Islet of Langerhans (tissue), 1 donor: ENCODE measurements at regions not wholly inside any gene's neighbourhood (a gene's known extent, or its start where the extent isn't known, plus 50 kb on each side); places are given as distances from the start of the nearest gene placed in this dataset.
"Not testable (repeated sequence)": the region's sequence is repeated elsewhere in the genome, so short reads cannot be mapped to it uniquely, and the experiment has no call there.

Experiments used
- FAIRE-seq: peaks from one replicate; lab custom pipeline; 2011; peaks lifted over from hg19 to GRCh38; lab: Jason Lieb, UNC

GRCh38 chr19:30696514-30696913 lies 324.3 kb downstream of the ZNF536 start:
- FAIRE-seq = no peak

- no peak for FAIRE-seq
Observed at GRCh38 chr19:30695171-30695875, 323.1 kb downstream of the ZNF536 start.

GRCh38 chr19:30694156-30694755 lies 322.1 kb downstream of the ZNF536 start:
- FAIRE-seq = no peak

DNA sequence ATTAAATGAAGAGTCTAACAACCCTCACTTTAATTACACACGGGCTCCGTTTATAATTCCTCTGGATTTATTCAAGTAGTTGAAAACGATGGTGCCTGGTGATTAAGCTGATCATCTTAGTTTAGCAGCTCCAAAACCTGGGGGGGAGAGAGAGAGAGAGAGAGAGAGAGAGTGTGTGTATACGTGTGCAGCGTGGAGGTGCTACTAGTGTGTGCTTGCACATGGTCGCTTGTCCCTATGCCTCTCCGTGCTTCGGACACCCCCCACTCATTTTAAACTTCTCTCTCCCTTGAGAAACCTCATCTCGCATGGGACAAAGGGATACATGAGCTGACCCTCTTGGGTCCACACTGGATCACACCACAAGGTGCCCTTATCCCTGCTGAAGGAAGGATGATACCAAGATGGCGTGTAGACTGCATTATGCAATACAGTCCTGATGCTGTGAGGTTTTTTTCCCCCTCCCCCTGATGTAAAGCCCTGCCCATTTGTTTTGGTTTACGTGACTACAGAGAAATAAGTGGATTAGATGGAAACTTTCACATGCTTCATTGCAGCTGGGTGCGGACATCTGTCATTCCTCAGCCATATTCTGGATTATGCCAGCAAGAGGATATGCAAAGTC lies 320.8 kb downstream of the ZNF536 start:
- no peak for FAIRE-seq

- FAIRE-seq = no peak
Observed at GRCh38 chr19:30692181-30692811, 320.1 kb downstream of the ZNF536 start.

GRCh38 chr19:30691819-30692166 lies 319.6 kb downstream of the ZNF536 start:
- FAIRE-seq = no peak

DNA sequence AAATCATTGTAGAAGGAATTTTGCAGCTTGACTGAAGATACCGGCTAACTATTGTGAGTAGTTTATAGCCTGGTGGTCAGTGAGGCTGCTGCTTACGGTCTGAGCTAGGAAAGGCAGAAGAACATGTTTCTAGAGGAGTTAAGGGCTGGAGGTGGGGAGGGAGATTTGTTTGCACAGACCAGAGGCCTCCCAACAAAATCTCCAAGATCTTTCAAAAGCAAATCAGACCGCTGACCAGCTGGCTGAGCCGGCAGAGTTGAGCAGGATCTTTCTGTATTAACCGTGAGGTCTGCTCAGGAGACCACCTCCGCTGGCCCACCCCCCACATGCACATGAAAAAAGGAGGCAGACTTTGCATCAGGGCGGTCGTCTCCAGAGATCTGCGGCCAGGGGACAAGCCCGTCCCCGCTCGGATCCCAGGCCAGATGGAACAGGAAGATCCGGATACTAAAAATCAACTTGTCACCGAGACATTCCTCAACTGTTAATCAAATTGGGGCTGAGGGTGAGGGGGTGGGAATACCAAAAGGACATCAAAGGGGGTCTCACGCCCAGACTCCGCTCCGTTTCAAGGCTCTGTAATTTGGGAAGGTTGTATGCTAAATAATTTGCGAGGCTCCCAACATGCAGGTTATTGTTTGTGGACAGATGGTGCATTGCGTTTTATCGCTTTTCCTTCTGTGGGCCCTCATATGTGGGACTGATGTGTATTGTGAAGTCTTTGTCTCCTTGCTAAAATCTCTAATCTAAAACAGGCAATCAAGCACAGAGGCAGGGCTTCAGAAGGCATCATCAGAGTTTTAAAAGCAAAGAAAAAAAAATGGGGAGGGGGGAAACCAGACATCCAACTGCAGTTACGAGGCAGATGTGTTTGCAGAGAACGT lies 319.0 kb downstream of the ZNF536 start:
- FAIRE-seq = no peak

- FAIRE-seq = no peak
Observed at GRCh38 chr19:30690525-30690924, 318.3 kb downstream of the ZNF536 start.

GRCh38 chr19:30689474-30689873 lies 317.3 kb downstream of the ZNF536 start:
- FAIRE-seq = no peak

DNA sequence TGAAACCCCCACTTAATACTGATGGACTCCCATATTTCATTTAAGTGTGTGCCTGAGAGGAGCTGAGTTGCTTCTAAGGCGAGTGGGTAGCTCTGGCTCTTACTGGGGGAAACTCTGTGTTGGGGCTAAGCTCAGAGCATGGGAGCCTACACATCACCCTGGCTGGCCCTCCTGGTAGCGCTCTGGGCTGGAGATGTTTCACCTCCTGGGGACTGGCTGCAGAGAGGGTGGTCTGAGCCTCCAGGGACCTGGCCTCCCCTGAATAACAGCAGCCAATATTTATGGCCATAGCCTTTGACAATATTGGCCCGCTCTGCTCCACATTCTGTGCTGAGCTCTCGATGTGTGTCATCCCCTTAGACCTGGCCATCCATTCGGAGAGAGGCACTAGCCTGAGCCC lies 316.5 kb downstream of the ZNF536 start:
- no peak for FAIRE-seq

DNA sequence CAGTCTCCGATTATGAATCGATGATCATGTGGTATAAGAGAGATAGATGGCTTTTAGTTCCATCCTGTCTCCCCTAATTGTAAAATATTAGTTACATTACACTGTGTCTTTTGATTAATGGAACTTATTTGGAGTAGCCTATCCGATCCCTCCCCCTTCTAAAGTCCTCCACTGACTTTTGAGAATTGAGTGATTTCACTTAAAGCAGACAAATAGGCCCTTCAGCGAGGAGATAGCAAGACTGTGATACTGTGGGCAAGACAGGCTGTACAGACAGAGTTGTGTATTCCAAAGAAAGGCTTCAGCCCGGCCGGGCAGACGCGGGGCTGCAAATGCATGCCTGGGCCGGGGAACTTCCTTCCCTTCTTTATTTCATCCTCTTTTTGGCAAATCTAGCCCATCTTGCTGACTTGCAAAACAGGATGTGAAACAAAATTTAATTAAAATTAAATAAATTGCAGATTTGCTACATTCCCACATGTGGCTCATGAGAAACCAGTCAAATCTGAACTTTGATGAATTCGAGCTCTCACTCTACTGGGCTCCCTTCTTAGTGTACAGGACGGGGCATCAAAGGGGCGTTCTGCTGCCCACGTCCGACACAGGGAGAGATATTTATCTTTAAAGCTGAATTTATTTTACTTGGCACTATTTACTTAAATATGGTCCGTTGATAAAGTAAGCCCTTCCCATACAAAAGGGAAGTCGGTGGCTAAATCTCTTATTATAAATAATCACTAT lies 314.8 kb downstream of the ZNF536 start:
- FAIRE-seq = no peak

- no peak for FAIRE-seq
Observed at GRCh38 chr19:30686176-30686820, 314.1 kb downstream of the ZNF536 start.

- no peak for FAIRE-seq
Observed at GRCh38 chr19:30685426-30686000, 313.3 kb downstream of the ZNF536 start.

DNA sequence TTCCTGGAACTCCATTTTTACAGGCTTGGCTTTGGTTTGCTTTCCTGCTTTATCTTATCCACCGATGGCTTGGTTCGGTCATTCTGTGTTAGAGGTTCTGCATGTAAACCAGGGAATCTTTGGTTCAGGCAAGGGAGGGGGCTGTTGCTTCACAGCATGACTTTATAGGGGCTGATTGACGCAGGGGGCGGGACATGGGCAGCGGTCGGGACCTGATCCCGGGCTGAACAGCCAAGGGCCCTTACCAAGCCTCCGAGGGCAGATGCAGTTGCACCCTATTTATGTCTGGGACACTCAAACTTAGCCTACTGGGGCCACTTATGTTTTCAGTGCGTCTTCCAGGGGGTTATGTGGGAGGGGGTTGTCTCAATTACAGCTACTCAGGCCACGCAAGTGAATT lies 312.4 kb downstream of the ZNF536 start:
- FAIRE-seq = no peak

- FAIRE-seq = peak; percentile 84
Observed at GRCh38 chr19:30682999-30683536, 310.9 kb downstream of the ZNF536 start.

DNA sequence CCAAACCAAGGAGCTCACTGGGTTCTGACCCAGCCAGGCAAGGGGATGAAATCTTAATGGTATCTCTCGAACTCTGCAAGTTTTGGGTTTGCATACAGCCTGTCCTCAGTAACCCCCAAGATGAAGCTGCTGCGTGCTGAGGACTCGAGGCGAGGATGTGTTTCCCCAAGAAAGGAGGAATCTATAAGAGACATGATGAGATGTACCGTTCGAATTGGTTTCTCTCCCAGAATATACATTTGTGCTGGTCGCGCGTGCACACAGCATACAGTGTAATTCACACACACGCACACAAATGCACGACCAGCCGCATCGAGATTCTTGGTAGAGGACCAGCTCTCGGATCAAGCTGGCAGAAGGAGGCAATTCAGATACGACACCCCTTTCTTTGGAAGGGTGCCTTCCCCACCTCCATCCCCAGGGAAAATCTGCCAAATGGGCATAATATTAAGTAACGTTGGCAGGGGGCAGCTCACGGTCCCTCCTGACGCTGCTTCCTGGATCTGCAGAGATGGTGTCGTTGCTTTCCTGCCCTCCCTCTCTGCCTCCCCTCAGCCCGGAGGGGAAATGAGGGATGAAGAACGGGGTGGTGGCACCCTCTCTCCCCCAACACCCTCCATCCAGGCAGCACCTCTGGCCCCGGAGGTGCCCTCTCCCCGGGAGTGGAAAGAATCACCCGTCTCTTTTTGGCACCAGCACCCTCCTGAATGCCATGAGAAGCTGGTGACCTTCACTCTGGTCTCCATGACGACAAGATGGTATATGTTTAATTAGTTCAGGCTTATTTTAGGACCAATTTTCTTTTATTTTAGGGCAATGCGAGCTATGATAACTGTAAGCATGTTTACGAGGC lies 310.2 kb downstream of the ZNF536 start:
- FAIRE-seq = no peak

DNA sequence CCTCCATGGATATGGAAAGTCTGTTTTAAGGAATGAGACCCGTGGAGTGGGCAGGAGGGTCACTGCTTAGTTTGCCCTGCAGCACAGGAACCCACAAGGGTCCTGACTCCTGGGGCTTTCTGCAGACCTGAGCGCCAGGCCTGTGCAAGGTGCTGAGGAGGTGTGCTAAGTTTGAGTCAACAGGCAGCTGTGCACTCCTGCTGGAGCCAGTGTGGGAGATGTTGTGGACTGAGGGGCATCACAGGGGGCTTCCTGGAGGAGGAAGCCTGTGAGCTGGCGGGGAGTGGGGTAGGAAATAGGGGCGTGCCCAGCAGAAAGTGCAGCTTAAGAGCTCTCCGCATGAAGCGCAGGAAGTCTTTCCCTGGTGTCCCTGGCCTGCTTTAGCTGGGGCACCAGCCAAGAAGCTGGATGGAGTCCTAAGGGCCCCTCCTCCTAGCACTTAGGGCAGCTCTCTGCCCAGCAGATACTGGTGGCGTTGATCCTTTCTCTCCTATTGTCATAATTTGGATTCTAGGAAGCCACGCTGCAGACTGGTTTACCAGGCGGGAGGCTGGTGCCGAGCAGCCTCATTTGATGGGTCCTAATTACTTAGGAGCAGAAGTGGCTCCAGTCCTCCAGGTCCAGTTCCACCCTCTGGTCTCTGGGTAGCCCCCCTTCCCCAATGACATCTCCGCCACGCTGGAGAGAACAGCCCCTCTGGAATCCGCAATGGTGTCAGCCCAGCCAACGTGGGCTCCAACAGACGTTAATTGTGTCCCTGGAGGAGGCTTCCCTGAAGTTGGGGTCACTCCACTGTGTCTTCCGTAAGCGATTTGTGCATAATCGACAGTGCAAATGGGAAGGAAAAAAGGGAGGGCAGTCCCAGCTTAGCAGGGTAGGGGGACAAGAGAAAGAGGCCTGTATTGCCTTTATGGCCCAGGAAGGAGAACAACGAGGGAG lies 309.2 kb downstream of the ZNF536 start:
- no peak for FAIRE-seq

DNA sequence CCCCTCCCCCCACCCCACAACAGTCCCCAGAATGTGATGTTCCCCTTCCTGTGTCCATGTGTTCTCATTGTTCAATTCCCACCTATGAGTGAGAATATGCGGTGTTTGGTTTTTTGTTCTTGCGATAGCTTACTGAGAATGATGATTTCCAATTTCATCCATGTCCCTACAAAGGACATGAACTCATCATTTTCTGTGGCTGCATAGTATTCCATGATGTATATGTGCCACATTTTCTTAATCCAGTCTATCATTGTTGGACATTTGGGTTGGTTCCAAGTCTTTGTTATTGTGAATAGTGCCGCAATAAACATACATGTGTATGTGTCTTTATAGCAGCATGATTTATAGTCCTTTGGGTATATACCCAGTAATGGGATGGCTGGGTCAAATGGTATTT lies 308.2 kb downstream of the ZNF536 start:
- FAIRE-seq = not testable (repeated sequence)
